Ishikawa (cell line): ENCODE measurements at regions not wholly inside any gene's neighbourhood (a gene's known extent, or its start where the extent isn't known, plus 50 kb on each side); places are given as distances from the start of the nearest gene placed in this dataset.

Source experiments
- CEBPB ChIP-seq: IDR thresholded peaks from 2 replicates; pipeline ENCODE4 v1.6.1; 2012
- CREB1 ChIP-seq: IDR thresholded peaks from 2 replicates; pipeline ENCODE4 v1.6.1; 2012; ENCODE audit warnings: low read depth
- EGR1 ChIP-seq: IDR thresholded peaks from 2 replicates; pipeline ENCODE4 v1.6.1; 2012
- EP300 ChIP-seq: IDR thresholded peaks from 2 replicates; pipeline ENCODE4 v1.6.1; 2012; ENCODE audit warnings: borderline replicate concordance
- FOXM1 ChIP-seq: IDR thresholded peaks from 2 replicates; pipeline ENCODE4 v1.6.1; 2012; ENCODE audit warnings: low read depth, borderline replicate concordance
- NFIC ChIP-seq: IDR thresholded peaks from 2 replicates; pipeline ENCODE4 v1.6.1; 2012
- RAD21 ChIP-seq: IDR thresholded peaks from 2 replicates; pipeline ENCODE4 v1.6.1; 2012; ENCODE audit warnings: low read depth
- TAF1 ChIP-seq: IDR thresholded peaks from 2 replicates; pipeline ENCODE4 v1.6.1; 2012; ENCODE audit warnings: low read depth, mild to moderate bottlenecking
- TCF12 ChIP-seq: IDR thresholded peaks from 2 replicates; pipeline ENCODE4 v1.6.1; 2012; ENCODE audit warnings: low read depth
- TEAD4 ChIP-seq: IDR thresholded peaks from 2 replicates; pipeline ENCODE4 v1.6.1; 2012
- YY1 ChIP-seq: IDR thresholded peaks from 2 replicates; pipeline ENCODE4 v1.6.1; 2012; ENCODE audit warnings: low read depth
- ZBTB7A ChIP-seq: IDR thresholded peaks from 2 replicates; pipeline ENCODE4 v1.6.1; 2012; ENCODE audit warnings: low read depth
- TF ChIP-seq, protein P1 (sequence below): IDR thresholded peaks from 2 replicates; pipeline ENCODE4 v1.6.1; 2012
- TF ChIP-seq, protein P2 (sequence below): IDR thresholded peaks from 2 replicates; pipeline ENCODE4 v1.6.1; 2012
- TF ChIP-seq, protein P3 (sequence below): IDR thresholded peaks from 2 replicates; pipeline ENCODE4 v1.6.1; 2012; ENCODE audit warnings: low read depth, mild to moderate bottlenecking

DNA sequence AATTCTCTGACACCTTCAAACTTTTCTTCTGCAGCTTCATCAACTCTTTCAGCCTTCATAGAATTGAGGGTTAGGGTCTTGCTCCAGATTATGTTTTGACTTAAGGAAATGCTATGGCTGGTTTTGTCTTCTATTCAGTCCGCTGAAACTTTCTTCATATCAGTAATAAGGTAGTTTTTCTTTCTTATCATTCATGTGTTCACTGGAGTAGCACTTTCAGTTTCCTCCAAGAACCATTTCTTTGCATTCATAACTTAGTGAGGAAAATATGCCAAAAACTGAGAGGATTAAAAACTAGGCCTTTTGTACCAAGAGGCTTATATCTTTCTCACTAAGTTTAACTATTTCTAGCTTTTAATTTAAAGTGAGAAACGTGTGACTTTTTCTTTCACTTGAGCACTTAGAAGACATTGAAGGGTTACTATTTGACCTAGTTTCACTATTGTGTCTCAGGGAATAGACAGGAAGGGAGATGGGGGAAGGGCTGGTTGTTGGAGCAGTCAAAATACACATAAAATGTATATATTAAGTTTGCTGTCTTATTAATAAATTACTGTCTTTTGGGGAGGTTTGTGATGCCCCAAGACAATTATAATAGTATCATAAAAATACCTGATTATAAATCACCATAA lies 1110.1 kb downstream of the TBL1XR1 start:
- no peak for TF ChIP-seq TEAD4
- no peak for TF ChIP-seq CEBPB
- TF ChIP-seq CREB1 = no peak
- TF ChIP-seq, protein P1, sequence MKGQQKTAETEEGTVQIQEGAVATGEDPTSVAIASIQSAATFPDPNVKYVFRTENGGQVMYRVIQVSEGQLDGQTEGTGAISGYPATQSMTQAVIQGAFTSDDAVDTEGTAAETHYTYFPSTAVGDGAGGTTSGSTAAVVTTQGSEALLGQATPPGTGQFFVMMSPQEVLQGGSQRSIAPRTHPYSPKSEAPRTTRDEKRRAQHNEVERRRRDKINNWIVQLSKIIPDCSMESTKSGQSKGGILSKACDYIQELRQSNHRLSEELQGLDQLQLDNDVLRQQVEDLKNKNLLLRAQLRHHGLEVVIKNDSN = no peak
- TF ChIP-seq YY1 = no peak
- TF ChIP-seq, protein P2, sequence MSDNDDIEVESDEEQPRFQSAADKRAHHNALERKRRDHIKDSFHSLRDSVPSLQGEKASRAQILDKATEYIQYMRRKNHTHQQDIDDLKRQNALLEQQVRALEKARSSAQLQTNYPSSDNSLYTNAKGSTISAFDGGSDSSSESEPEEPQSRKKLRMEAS = no peak

DNA sequence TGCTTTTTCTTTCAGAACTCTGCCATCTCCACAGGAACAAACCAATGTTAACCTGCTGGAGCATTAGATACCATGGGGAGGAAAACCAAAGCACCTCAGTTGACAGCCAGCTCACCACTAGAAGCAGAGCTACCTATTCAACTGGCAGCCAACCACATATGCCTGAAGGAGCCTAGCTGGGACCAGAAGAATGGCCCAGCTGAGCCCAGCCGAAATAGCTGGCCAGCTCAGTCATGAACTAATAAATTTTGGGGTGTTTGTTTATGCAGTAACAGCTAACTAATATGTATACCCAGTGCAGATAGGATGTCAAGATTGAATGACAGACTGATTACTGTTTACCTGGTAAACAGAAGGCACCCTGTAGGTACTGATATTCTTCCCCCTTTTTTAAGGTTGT lies 1117.5 kb downstream of the TBL1XR1 start:
- TF ChIP-seq FOXM1 (no peak), TAF1 (no peak), TCF12 (no peak), RAD21 (no peak), CREB1 (no peak), NFIC (no peak), YY1 (no peak), EP300 (no peak), TEAD4 (no peak), CEBPB (no peak), ZBTB7A (no peak), EGR1 (no peak)
- TF ChIP-seq, protein P3, sequence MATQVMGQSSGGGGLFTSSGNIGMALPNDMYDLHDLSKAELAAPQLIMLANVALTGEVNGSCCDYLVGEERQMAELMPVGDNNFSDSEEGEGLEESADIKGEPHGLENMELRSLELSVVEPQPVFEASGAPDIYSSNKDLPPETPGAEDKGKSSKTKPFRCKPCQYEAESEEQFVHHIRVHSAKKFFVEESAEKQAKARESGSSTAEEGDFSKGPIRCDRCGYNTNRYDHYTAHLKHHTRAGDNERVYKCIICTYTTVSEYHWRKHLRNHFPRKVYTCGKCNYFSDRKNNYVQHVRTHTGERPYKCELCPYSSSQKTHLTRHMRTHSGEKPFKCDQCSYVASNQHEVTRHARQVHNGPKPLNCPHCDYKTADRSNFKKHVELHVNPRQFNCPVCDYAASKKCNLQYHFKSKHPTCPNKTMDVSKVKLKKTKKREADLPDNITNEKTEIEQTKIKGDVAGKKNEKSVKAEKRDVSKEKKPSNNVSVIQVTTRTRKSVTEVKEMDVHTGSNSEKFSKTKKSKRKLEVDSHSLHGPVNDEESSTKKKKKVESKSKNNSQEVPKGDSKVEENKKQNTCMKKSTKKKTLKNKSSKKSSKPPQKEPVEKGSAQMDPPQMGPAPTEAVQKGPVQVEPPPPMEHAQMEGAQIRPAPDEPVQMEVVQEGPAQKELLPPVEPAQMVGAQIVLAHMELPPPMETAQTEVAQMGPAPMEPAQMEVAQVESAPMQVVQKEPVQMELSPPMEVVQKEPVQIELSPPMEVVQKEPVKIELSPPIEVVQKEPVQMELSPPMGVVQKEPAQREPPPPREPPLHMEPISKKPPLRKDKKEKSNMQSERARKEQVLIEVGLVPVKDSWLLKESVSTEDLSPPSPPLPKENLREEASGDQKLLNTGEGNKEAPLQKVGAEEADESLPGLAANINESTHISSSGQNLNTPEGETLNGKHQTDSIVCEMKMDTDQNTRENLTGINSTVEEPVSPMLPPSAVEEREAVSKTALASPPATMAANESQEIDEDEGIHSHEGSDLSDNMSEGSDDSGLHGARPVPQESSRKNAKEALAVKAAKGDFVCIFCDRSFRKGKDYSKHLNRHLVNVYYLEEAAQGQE = no peak
- TF ChIP-seq, protein P1 = no peak
- TF ChIP-seq, protein P2 = no peak

DNA sequence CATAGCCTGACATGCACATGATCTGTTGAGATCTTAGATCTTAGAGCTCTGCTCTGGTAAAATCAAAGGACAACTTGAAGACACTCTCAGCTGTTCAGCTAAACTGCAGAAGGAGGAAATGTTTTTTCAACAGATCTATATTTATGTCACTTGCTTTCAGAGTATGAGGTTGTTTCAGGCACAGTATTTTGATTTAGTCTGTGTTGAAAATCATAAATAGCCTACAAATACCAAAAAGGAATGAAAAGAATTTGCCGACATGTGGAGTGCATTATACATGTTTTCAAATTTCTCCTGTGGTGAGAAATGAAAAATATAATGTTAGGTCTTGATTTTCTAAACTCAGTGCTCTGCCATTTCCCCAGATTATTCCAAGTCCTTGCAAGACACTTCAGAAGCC lies 1118.4 kb downstream of the TBL1XR1 start:
- no peak for TF ChIP-seq TEAD4
- TF ChIP-seq NFIC = no peak
- TF ChIP-seq RAD21 = no peak

DNA sequence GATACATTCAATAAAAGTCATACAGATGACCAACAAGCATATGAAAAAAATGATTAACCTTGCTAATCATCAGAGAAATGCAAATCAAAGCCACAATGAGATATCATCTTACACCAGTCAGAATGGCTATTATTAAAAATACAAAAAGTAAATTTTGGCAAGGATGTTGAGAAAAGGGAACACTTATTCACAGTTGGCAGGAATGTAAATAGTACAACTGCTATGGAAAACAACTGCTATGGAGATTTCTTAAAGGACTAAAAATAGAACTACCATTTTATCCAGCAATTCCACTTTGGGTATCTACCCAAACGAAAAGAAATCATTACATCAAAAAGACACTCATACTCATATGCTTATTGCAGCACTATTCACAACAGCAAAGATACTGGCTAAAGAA lies 1121.8 kb downstream of the TBL1XR1 start:
- TF ChIP-seq CEBPB (no peak), EP300 (no peak), FOXM1 (no peak), ZBTB7A (no peak), CREB1 (no peak)
- TF ChIP-seq, protein P3 = no peak

DNA sequence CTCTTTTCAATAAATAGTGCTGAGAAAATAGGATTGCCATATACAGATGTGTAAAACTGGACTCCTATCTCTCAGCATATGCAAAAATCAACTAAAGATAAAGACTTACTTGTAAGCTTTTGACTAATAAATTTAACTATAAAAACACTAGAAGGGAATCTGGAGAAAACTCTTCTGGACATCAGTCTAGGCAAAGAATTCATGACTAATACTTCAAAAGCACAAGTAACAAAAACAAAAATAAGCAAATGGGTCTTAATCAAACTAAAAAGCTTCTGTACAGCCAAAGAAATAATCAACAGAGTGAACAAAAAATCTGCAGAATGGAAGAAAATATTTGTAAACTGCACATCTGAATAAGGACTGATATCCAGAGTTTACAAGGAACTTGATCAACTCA lies 1122.2 kb downstream of the TBL1XR1 start:
- TF ChIP-seq TEAD4 (no peak), TCF12 (no peak), RAD21 (no peak), TAF1 (no peak)
- TF ChIP-seq, protein P2 = no peak

DNA sequence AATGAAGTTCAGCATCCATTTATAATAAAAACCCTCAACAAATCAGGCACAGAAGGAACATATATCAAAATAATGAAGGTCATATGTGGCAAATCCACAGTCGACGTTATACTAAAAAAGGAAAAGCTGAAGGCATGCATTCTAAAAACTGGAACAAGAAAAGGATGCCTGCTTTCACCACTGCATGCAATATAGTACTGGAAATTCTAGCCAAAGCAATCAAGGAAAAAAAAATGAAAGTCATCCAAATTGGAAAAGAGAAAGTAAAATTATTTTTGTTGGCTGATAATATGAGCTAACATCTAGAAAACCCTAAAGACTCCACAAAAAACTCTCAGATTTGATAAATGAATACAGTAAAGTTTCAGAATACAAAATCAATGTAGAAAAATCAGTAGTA lies 1123.2 kb downstream of the TBL1XR1 start:
- TF ChIP-seq TEAD4 (no peak), CREB1 (no peak), RAD21 (no peak), TCF12 (no peak), CEBPB (no peak), EGR1 (no peak)
- TF ChIP-seq, protein P2 = no peak

DNA sequence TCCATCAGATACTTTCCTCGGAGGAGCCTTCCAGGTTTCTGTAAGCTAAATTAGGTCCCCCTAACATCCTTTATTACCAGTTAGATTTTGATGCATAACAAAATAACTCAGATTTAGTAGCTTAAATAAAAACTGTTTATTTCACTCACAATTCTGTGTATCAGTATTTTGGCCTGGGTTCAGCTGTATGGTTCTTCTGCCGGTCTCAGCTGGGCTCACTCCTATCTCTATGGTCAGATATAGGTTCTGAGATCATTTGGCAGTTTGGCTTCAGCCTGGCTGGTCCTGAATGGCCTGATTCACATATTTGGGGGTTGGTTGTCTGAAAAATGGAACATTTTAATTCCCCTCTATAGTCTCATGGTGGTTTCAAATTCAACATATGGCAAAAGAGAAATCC lies 1125.3 kb downstream of the TBL1XR1 start:
- TF ChIP-seq TEAD4 = no peak
